GM23338 (cell line): ENCODE measurements at regions not wholly inside any gene's neighbourhood (a gene's known extent, or its start where the extent isn't known, plus 50 kb on each side); places are given as distances from the start of the nearest gene placed in this dataset.

Experiments used
- ATAC-seq: fragments of 200-7000 bp; cut with Tn5 transposase; 3 replicates; pipeline ENCODE4 v1.9.1; 2020
- DNase-seq: peaks from one replicate; pipeline ENCODE4 v3.0.0-alpha.2; 2015; ENCODE audit warnings: low spot score
- H2AFZ ChIP-seq: fragments of 200-600 bp; sonication (generic); 2 replicates; pipeline ENCODE4 v1.8.0; 2016; ENCODE audit warnings: antibody characterized with exemption, mild to moderate bottlenecking, moderate library complexity
- H3F3A ChIP-seq: fragments of 200-600 bp; sonication (generic); replicated peaks from 2 replicates; pipeline ENCODE4 v1.8.0; 2017; ENCODE audit warnings: antibody characterized with exemption, mixed run types, low read depth
- H3K27ac ChIP-seq: fragments of 200-600 bp; sonication (generic); 2 replicates; pipeline ENCODE4 v1.6.1; 2016; ENCODE audit warnings: low read depth
- H3K27me3 ChIP-seq: fragments of 200-600 bp; sonication (generic); 2 replicates; pipeline ENCODE4 v1.8.0; 2016; ENCODE audit warnings: mild to moderate bottlenecking, mixed run types, moderate library complexity; ENCODE audit not compliant: insufficient read depth
- H3K36me3 ChIP-seq: fragments of 200-600 bp; sonication (generic); 2 replicates; pipeline ENCODE4 v1.8.0; 2016; ENCODE audit warnings: mild to moderate bottlenecking; ENCODE audit not compliant: insufficient read depth
- H3K4me1 ChIP-seq: fragments of 200-600 bp; sonication (generic); 2 replicates; pipeline ENCODE4 v1.8.0; 2016; ENCODE audit warnings: mild to moderate bottlenecking, moderate library complexity; ENCODE audit not compliant: insufficient read depth
- H3K4me2 ChIP-seq: fragments of 200-600 bp; sonication (generic); 2 replicates; pipeline ENCODE4 v1.7.1; 2017; ENCODE audit warnings: mixed run types
- H3K4me3 ChIP-seq: fragments of 200-600 bp; sonication (generic); 2 replicates; pipeline ENCODE4 v1.6.1; 2016; ENCODE audit warnings: mixed run types
- H3K79me2 ChIP-seq: fragments of 200-600 bp; sonication (generic); replicated peaks from 2 replicates; pipeline ENCODE4 v1.8.0; 2017; ENCODE audit warnings: mild to moderate bottlenecking; ENCODE audit not compliant: insufficient read depth
- H3K9me2 ChIP-seq: fragments of 200-600 bp; sonication (generic); 2 replicates; pipeline ENCODE4 v1.8.0; 2017; ENCODE audit not compliant: insufficient read depth
- H4K20me1 ChIP-seq: fragments of 200-600 bp; sonication (generic); replicated peaks from 2 replicates; pipeline ENCODE4 v1.8.0; 2017; ENCODE audit warnings: mild to moderate bottlenecking; ENCODE audit not compliant: insufficient read depth
- H3K27ac Mint-ChIP-seq: 2 replicates; pipeline ENCODE4 v1.8.0; 2020; ENCODE audit warnings: inconsistent platforms, mild to moderate bottlenecking, moderate library complexity, mixed read lengths
- H3K27me3 Mint-ChIP-seq: 3 replicates; pipeline ENCODE4 v1.8.0; 2022; ENCODE audit warnings: low read depth, mild to moderate bottlenecking, moderate library complexity, mixed read lengths, inconsistent platforms; ENCODE audit not compliant: insufficient read depth, poor library complexity
- H3K36me3 Mint-ChIP-seq: 3 replicates; pipeline ENCODE4 v1.8.0; 2021; ENCODE audit warnings: low read depth, mild to moderate bottlenecking, inconsistent platforms, moderate library complexity, mixed read lengths
- H3K4me1 Mint-ChIP-seq: 3 replicates; pipeline ENCODE4 v1.8.0; 2020; ENCODE audit warnings: mild to moderate bottlenecking, inconsistent platforms, mixed read lengths
- H3K4me3 Mint-ChIP-seq: 3 replicates; pipeline ENCODE4 v1.8.0; 2021; ENCODE audit warnings: moderate library complexity, mild to moderate bottlenecking, inconsistent platforms, mixed read lengths
- H3K9me3 Mint-ChIP-seq: 3 replicates; pipeline ENCODE4 v1.8.0; 2020; ENCODE audit warnings: moderate library complexity, mild to moderate bottlenecking, inconsistent platforms, mixed read lengths
- CREB1 ChIP-seq: fragments of 250-450 bp; sonication (Bioruptor Pico); IDR thresholded peaks from 2 replicates; pipeline ENCODE4 v1.5.0; 2020; ENCODE audit warnings: low read depth, mild to moderate bottlenecking, moderate library complexity
- EZH2 ChIP-seq: fragments of 200-600 bp; sonication (generic); IDR thresholded peaks from one replicate; pipeline ENCODE4 v1.8.0; 2017; ENCODE audit warnings: antibody characterized with exemption, mild to moderate bottlenecking, low read depth; ENCODE audit not compliant: unreplicated experiment
- EZH2phosphoT487 ChIP-seq: fragments of 200-600 bp; sonication (generic); IDR thresholded peaks from one replicate; pipeline ENCODE4 v1.8.1; 2018; ENCODE audit warnings: antibody characterized with exemption; ENCODE audit not compliant: unreplicated experiment
- JUNB ChIP-seq: IDR thresholded peaks from one replicate; pipeline ENCODE4 v1.6.1; 2016; ENCODE audit warnings: antibody characterized with exemption; ENCODE audit not compliant: unreplicated experiment
- NANOG ChIP-seq: IDR thresholded peaks from 2 replicates; pipeline ENCODE4 v1.6.1; 2016; ENCODE audit warnings: antibody characterized with exemption, borderline replicate concordance
- POLR2AphosphoS5 ChIP-seq: IDR thresholded peaks from 2 replicates; pipeline ENCODE4 v1.6.1; 2016; ENCODE audit warnings: antibody characterized with exemption, low read depth
- STAT1 ChIP-seq: IDR thresholded peaks from one replicate; pipeline ENCODE4 v1.6.1; 2016; ENCODE audit warnings: antibody characterized with exemption; ENCODE audit not compliant: unreplicated experiment
- ZNF114 ChIP-seq: fragments of 250-450 bp; sonication (Bioruptor Pico); IDR thresholded peaks from 2 replicates; pipeline ENCODE4 v1.5.0; 2020; ENCODE audit warnings: mild to moderate bottlenecking, moderate library complexity
- ZNF331 ChIP-seq: fragments of 250-450 bp; sonication (Bioruptor Pico); IDR thresholded peaks from 2 replicates; pipeline ENCODE4 v1.5.0; 2020; ENCODE audit warnings: low read depth, mild to moderate bottlenecking, moderate library complexity
- TF ChIP-seq, protein P1 (sequence below): IDR thresholded peaks from one replicate; pipeline ENCODE4 v1.6.1; 2018; ENCODE audit warnings: antibody characterized with exemption; ENCODE audit not compliant: unreplicated experiment
- TF ChIP-seq, protein P2 (sequence below), 2 experiments: fragments of 200-600 bp in 1 of 2; sonication (generic) in 1 of 2; conservative IDR thresholded peaks; 2 replicates each; pipeline versions ENCODE4 v1.5.1 to v1.6.1; 2016 to 2017; ENCODE audit warnings: antibody characterized with exemption in 2 of 2, low read depth in 2 of 2, mild to moderate bottlenecking in 2 of 2, moderate library complexity in 1 of 2
- TF ChIP-seq, protein P3 (sequence below): IDR thresholded peaks from 2 replicates; pipeline ENCODE4 v1.6.1; 2016; ENCODE audit warnings: antibody characterized with exemption

DNA sequence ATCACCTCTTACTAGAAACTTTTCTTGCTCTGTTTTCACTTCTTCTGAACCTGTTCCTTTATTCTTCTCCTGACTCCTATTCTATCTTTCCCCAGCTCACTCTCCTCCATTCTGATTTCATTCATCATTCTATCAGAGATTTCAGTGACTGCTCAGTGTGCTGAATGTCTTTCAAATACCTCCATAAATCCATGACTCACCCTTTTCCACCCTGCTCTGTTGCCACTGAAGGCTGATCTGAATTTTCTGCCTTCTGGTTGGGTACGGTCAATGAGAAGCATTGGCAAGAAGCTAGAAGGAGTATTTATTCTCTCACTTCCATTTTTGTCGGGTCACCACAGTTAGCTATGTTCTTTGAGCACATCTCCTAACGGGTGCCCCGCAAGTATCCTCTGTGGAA lies 265.9 kb downstream of the CBLL2 start:
- H3K36me3 Mint-ChIP-seq, result no peaks in the 10 kb centered on the region
- no peaks in the 10 kb centered on the region for H3F3A ChIP-seq
- H3K79me2 ChIP-seq, result no peaks in the 10 kb centered on the region
- ATAC-seq (no peak), DNase-seq (no peak)
- no peak overlapping the region for H3K27ac Mint-ChIP-seq
- no peak overlapping the region for H3K27ac ChIP-seq
- peaks cover 10% of the 10 kb centered on the region for H3K4me1 Mint-ChIP-seq
- no peak overlapping the region for H2AFZ ChIP-seq
- no peaks in the 10 kb centered on the region for H3K9me3 Mint-ChIP-seq
- no peak overlapping the region for H3K4me2 ChIP-seq
- TF ChIP-seq EZH2 (no peak), ZNF114 (CRISPR knock-in tag) (no peak), POLR2AphosphoS5 (no peak), ZNF331 (CRISPR knock-in tag) (no peak)
- TF ChIP-seq, protein P1, sequence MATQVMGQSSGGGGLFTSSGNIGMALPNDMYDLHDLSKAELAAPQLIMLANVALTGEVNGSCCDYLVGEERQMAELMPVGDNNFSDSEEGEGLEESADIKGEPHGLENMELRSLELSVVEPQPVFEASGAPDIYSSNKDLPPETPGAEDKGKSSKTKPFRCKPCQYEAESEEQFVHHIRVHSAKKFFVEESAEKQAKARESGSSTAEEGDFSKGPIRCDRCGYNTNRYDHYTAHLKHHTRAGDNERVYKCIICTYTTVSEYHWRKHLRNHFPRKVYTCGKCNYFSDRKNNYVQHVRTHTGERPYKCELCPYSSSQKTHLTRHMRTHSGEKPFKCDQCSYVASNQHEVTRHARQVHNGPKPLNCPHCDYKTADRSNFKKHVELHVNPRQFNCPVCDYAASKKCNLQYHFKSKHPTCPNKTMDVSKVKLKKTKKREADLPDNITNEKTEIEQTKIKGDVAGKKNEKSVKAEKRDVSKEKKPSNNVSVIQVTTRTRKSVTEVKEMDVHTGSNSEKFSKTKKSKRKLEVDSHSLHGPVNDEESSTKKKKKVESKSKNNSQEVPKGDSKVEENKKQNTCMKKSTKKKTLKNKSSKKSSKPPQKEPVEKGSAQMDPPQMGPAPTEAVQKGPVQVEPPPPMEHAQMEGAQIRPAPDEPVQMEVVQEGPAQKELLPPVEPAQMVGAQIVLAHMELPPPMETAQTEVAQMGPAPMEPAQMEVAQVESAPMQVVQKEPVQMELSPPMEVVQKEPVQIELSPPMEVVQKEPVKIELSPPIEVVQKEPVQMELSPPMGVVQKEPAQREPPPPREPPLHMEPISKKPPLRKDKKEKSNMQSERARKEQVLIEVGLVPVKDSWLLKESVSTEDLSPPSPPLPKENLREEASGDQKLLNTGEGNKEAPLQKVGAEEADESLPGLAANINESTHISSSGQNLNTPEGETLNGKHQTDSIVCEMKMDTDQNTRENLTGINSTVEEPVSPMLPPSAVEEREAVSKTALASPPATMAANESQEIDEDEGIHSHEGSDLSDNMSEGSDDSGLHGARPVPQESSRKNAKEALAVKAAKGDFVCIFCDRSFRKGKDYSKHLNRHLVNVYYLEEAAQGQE, result no peak
- no peaks in the 10 kb centered on the region for H3K27me3 Mint-ChIP-seq
- no peak overlapping the region for H3K4me3 ChIP-seq
- no peaks in the 10 kb centered on the region for H3K9me2 ChIP-seq
- no peaks in the 10 kb centered on the region for H3K4me1 ChIP-seq
- H4K20me1 ChIP-seq, result no peaks in the 10 kb centered on the region
- no peaks in the 10 kb centered on the region for H3K36me3 ChIP-seq
- no peaks in the 10 kb centered on the region for H3K27me3 ChIP-seq
- no peak overlapping the region for H3K4me3 Mint-ChIP-seq

DNA sequence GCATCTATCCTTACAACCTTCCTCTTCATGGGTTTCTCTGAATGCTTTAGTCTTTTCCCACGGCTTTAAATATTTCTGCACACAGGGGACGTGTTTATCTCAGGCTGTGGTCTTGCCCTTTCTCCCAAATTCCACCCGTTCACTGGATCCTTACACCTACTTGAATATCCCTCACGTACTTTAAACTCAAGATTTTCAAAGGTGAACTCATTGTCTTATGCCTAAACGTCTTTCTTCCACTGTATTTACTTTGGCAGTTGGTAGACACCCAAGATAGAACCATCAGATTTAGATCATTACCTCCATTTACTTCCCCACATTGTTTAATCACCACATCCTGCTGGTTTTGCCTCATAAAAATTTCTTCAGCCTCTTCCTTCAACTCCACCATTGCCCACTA lies 269.2 kb downstream of the CBLL2 start:
- Mint-ChIP-seq H3K4me1 (peaks cover 6% of the 10 kb centered on the region), H3K27ac (no peak overlapping the region), H3K27me3 (no peaks in the 10 kb centered on the region), H3K4me3 (no peak overlapping the region), H3K9me3 (no peaks in the 10 kb centered on the region), H3K36me3 (no peaks in the 10 kb centered on the region)
- Histone ChIP-seq H3K4me3 (no peak overlapping the region), H3F3A (no peaks in the 10 kb centered on the region), H3K36me3 (no peaks in the 10 kb centered on the region), H3K79me2 (no peaks in the 10 kb centered on the region), H4K20me1 (no peaks in the 10 kb centered on the region), H3K4me1 (no peaks in the 10 kb centered on the region), H3K9me2 (no peaks in the 10 kb centered on the region), H3K27ac (no peak overlapping the region), H3K4me2 (no peak overlapping the region), H2AFZ (no peak overlapping the region), H3K27me3 (no peaks in the 10 kb centered on the region)
- DNase-seq (no peak), ATAC-seq (no peak)
- TF ChIP-seq EZH2phosphoT487, result no peak
- no peak for TF ChIP-seq CREB1 (CRISPR knock-in tag)
- no peak for TF ChIP-seq JUNB
- TF ChIP-seq, protein P1, result no peak
- no peak for TF ChIP-seq POLR2AphosphoS5
- TF ChIP-seq ZNF331 (CRISPR knock-in tag), result no peak
- TF ChIP-seq, protein P2, sequence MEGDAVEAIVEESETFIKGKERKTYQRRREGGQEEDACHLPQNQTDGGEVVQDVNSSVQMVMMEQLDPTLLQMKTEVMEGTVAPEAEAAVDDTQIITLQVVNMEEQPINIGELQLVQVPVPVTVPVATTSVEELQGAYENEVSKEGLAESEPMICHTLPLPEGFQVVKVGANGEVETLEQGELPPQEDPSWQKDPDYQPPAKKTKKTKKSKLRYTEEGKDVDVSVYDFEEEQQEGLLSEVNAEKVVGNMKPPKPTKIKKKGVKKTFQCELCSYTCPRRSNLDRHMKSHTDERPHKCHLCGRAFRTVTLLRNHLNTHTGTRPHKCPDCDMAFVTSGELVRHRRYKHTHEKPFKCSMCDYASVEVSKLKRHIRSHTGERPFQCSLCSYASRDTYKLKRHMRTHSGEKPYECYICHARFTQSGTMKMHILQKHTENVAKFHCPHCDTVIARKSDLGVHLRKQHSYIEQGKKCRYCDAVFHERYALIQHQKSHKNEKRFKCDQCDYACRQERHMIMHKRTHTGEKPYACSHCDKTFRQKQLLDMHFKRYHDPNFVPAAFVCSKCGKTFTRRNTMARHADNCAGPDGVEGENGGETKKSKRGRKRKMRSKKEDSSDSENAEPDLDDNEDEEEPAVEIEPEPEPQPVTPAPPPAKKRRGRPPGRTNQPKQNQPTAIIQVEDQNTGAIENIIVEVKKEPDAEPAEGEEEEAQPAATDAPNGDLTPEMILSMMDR (conservative IDR thresholded peaks at IDR 0.05; ENCODE audit: low read depth in 2 of 2), result no peak
- TF ChIP-seq, protein P3, sequence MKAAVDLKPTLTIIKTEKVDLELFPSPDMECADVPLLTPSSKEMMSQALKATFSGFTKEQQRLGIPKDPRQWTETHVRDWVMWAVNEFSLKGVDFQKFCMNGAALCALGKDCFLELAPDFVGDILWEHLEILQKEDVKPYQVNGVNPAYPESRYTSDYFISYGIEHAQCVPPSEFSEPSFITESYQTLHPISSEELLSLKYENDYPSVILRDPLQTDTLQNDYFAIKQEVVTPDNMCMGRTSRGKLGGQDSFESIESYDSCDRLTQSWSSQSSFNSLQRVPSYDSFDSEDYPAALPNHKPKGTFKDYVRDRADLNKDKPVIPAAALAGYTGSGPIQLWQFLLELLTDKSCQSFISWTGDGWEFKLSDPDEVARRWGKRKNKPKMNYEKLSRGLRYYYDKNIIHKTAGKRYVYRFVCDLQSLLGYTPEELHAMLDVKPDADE, result no peak
- no peak for TF ChIP-seq NANOG
- no peak for TF ChIP-seq STAT1
- TF ChIP-seq EZH2, result no peak
